ENCODE measurements at regions not wholly inside any gene's neighbourhood (a gene's known extent, or its start where the extent isn't known, plus 50 kb on each side); places are given as distances from the start of the nearest gene placed in this dataset.

DNA sequence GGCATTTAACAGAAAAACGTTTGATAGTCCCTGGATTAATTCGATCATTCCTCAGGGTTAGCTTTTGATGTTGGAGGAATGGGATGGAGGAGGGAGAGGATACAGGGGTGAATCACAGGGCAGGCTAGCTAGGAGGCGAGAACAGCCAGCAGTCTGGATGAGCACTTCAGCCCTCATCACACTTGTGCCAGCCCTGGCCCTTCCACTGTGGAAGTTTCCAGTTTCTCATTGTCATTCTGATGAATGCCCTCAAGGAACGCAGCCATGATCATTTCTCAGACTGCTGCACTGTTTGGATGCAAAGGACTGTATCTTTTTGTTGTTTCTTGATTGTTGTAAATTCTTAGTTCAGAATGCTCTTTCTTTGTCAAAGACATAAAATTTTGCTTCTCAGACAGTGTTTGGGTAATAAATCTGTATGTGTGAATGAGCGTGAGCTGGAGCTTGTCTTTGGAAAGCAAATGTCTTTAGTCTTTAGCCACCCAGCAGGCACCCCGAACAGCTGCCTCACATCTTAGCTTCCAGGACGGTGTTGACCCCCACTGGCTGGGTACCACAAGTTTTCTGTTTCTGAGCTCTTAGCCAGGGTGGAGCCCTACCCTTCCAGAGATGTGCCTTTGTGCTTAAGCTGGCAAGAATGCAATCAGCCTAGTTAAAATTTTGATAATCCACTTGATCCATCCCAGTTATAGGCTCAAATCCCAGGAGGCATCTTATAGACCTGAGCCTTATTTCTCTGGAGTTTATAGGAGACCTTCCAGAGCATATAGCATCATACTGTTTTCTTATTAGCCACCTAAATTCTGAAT lies 121.1 kb downstream of the PDCD6IP start:
- Histone ChIP-seq H4K20me1 (replicated peaks; ENCODE audit: insufficient read depth) (no peaks in the 10 kb centered on the region), H2AFZ (peak overlapping the region; percentile 91), H3K9me2 (ENCODE audit: insufficient read depth) (peaks cover 9% of the 10 kb centered on the region), H3K27me3 (ENCODE audit: insufficient read depth) (no peaks in the 10 kb centered on the region), H3K36me3 (ENCODE audit: insufficient read depth) (no peaks in the 10 kb centered on the region), H3K79me2 (replicated peaks; ENCODE audit: insufficient read depth) (no peaks in the 10 kb centered on the region), H3K4me2 (no peak overlapping the region), H3F3A (replicated peaks; ENCODE audit: low read depth) (no peaks in the 10 kb centered on the region), H3K27ac (ENCODE audit: low read depth) (no peak overlapping the region), H3K4me3 (no peak overlapping the region), H3K4me1 (ENCODE audit: insufficient read depth) (peaks cover 12% of the 10 kb centered on the region)
- H3K27me3 Mint-ChIP-seq (ENCODE audit: insufficient read depth, low read depth, poor library complexity): peaks cover 3% of the 10 kb centered on the region
- ATAC-seq (peak; percentile 54), DNase-seq (ENCODE audit: low spot score) (peak; percentile 9)
- no peak overlapping the region for H3K4me3 Mint-ChIP-seq
- no peaks in the 10 kb centered on the region for H3K9me3 Mint-ChIP-seq
- TF ChIP-seq JUNB (IDR thresholded peaks at IDR 0.05; ENCODE audit: unreplicated experiment) (no peak), NANOG (IDR thresholded peaks at IDR 0.05; ENCODE audit: borderline replicate concordance) (no peak), POLR2AphosphoS5 (IDR thresholded peaks at IDR 0.05; ENCODE audit: low read depth) (no peak), EZH2phosphoT487 (IDR thresholded peaks at IDR 0.05; ENCODE audit: unreplicated experiment) (no peak), CREB1 (CRISPR knock-in tag; IDR thresholded peaks at IDR 0.05; ENCODE audit: low read depth) (no peak), EZH2 (IDR thresholded peaks at IDR 0.05; ENCODE audit: low read depth, unreplicated experiment) (no peak), STAT1 (IDR thresholded peaks at IDR 0.05; ENCODE audit: unreplicated experiment) (no peak), ZNF114 (CRISPR knock-in tag; IDR thresholded peaks at IDR 0.05) (no peak), ZNF331 (CRISPR knock-in tag; IDR thresholded peaks at IDR 0.05; ENCODE audit: low read depth) (no peak)
- TF ChIP-seq, protein P1, sequence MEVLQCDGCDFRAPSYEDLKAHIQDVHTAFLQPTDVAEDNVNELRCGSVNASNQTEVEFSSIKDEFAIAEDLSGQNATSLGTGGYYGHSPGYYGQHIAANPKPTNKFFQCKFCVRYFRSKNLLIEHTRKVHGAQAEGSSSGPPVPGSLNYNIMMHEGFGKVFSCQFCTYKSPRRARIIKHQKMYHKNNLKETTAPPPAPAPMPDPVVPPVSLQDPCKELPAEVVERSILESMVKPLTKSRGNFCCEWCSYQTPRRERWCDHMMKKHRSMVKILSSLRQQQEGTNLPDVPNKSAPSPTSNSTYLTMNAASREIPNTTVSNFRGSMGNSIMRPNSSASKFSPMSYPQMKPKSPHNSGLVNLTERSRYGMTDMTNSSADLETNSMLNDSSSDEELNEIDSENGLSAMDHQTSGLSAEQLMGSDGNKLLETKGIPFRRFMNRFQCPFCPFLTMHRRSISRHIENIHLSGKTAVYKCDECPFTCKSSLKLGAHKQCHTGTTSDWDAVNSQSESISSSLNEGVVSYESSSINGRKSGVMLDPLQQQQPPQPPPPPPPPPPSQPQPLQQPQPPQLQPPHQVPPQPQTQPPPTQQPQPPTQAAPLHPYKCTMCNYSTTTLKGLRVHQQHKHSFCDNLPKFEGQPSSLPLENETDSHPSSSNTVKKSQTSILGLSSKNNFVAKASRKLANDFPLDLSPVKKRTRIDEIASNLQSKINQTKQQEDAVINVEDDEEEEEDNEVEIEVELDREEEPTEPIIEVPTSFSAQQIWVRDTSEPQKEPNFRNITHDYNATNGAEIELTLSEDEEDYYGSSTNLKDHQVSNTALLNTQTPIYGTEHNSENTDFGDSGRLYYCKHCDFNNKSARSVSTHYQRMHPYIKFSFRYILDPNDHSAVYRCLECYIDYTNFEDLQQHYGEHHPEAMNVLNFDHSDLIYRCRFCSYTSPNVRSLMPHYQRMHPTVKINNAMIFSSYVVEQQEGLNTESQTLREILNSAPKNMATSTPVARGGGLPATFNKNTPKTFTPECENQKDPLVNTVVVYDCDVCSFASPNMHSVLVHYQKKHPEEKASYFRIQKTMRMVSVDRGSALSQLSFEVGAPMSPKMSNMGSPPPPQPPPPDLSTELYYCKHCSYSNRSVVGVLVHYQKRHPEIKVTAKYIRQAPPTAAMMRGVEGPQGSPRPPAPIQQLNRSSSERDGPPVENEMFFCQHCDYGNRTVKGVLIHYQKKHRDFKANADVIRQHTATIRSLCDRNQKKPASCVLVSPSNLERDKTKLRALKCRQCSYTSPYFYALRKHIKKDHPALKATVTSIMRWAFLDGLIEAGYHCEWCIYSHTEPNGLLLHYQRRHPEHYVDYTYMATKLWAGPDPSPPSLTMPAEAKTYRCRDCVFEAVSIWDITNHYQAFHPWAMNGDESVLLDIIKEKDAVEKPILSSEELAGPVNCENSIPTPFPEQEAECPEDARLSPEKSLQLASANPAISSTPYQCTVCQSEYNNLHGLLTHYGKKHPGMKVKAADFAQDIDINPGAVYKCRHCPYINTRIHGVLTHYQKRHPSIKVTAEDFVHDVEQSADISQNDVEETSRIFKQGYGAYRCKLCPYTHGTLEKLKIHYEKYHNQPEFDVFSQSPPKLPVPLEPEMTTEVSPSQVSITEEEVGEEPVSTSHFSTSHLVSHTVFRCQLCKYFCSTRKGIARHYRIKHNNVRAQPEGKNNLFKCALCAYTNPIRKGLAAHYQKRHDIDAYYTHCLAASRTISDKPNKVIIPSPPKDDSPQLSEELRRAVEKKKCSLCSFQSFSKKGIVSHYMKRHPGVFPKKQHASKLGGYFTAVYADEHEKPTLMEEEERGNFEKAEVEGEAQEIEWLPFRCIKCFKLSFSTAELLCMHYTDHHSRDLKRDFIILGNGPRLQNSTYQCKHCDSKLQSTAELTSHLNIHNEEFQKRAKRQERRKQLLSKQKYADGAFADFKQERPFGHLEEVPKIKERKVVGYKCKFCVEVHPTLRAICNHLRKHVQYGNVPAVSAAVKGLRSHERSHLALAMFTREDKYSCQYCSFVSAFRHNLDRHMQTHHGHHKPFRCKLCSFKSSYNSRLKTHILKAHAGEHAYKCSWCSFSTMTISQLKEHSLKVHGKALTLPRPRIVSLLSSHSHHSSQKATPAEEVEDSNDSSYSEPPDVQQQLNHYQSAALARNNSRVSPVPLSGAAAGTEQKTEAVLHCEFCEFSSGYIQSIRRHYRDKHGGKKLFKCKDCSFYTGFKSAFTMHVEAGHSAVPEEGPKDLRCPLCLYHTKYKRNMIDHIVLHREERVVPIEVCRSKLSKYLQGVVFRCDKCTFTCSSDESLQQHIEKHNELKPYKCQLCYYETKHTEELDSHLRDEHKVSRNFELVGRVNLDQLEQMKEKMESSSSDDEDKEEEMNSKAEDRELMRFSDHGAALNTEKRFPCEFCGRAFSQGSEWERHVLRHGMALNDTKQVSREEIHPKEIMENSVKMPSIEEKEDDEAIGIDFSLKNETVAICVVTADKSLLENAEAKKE (CRISPR knock-in tag; IDR thresholded peaks at IDR 0.05): no peak
- TF ChIP-seq, protein P2, sequence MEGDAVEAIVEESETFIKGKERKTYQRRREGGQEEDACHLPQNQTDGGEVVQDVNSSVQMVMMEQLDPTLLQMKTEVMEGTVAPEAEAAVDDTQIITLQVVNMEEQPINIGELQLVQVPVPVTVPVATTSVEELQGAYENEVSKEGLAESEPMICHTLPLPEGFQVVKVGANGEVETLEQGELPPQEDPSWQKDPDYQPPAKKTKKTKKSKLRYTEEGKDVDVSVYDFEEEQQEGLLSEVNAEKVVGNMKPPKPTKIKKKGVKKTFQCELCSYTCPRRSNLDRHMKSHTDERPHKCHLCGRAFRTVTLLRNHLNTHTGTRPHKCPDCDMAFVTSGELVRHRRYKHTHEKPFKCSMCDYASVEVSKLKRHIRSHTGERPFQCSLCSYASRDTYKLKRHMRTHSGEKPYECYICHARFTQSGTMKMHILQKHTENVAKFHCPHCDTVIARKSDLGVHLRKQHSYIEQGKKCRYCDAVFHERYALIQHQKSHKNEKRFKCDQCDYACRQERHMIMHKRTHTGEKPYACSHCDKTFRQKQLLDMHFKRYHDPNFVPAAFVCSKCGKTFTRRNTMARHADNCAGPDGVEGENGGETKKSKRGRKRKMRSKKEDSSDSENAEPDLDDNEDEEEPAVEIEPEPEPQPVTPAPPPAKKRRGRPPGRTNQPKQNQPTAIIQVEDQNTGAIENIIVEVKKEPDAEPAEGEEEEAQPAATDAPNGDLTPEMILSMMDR (conservative IDR thresholded peaks at IDR 0.05; ENCODE audit: low read depth in 2 of 2): no peak
- TF ChIP-seq, protein P3, sequence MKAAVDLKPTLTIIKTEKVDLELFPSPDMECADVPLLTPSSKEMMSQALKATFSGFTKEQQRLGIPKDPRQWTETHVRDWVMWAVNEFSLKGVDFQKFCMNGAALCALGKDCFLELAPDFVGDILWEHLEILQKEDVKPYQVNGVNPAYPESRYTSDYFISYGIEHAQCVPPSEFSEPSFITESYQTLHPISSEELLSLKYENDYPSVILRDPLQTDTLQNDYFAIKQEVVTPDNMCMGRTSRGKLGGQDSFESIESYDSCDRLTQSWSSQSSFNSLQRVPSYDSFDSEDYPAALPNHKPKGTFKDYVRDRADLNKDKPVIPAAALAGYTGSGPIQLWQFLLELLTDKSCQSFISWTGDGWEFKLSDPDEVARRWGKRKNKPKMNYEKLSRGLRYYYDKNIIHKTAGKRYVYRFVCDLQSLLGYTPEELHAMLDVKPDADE (IDR thresholded peaks at IDR 0.05): no peak
- TF ChIP-seq, protein P4, sequence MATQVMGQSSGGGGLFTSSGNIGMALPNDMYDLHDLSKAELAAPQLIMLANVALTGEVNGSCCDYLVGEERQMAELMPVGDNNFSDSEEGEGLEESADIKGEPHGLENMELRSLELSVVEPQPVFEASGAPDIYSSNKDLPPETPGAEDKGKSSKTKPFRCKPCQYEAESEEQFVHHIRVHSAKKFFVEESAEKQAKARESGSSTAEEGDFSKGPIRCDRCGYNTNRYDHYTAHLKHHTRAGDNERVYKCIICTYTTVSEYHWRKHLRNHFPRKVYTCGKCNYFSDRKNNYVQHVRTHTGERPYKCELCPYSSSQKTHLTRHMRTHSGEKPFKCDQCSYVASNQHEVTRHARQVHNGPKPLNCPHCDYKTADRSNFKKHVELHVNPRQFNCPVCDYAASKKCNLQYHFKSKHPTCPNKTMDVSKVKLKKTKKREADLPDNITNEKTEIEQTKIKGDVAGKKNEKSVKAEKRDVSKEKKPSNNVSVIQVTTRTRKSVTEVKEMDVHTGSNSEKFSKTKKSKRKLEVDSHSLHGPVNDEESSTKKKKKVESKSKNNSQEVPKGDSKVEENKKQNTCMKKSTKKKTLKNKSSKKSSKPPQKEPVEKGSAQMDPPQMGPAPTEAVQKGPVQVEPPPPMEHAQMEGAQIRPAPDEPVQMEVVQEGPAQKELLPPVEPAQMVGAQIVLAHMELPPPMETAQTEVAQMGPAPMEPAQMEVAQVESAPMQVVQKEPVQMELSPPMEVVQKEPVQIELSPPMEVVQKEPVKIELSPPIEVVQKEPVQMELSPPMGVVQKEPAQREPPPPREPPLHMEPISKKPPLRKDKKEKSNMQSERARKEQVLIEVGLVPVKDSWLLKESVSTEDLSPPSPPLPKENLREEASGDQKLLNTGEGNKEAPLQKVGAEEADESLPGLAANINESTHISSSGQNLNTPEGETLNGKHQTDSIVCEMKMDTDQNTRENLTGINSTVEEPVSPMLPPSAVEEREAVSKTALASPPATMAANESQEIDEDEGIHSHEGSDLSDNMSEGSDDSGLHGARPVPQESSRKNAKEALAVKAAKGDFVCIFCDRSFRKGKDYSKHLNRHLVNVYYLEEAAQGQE (IDR thresholded peaks at IDR 0.05; ENCODE audit: unreplicated experiment): no peak
- H3K4me1 Mint-ChIP-seq: peaks cover 12% of the 10 kb centered on the region
- no peak overlapping the region for H3K27ac Mint-ChIP-seq
- no peaks in the 10 kb centered on the region for H3K36me3 Mint-ChIP-seq (ENCODE audit: low read depth)

All from GM23338 (cell line).